ENCODE measurements at regions not wholly inside any gene's neighbourhood (a gene's known extent, or its start where the extent isn't known, plus 50 kb on each side); places are given as distances from the start of the nearest gene placed in this dataset.

DNA sequence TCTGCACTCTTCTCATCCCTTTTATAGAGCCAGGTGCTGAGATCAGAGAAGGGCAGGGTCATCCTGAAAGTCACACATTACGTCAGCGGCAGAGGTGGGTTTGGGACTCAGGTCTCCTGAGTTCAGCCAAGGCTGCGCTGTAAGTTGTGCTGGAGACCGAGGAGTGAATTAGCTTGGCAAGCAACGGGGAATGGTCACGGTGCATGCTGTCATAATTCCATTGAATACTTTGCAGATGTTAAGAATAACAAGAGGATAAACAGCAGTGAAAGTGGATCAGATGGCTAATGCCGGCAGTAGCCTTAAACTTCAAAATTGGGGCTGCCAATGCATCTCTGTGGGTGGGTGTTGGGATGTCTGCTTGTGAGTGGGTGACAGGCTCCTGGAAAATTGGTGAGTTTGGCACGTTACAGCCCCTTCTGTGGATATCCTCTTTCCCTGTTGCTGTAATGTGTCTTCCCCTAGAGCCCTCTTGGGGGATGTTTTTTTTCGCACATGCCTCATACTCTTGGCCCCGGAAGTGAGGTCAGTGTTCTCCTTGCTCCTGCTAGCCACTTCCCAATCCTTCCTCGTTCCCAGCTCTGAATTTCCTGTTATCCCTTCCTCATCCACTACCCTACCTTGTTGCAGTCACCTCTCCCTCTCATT, 287.1 kb upstream of the SRRM4 start:
- Mint-ChIP-seq H3K27ac (no peak overlapping the region), H3K9me3 (ENCODE audit: insufficient read depth) (no peaks in the 10 kb centered on the region), H3K4me1 (no peaks in the 10 kb centered on the region), H3K4me3 (no peak overlapping the region), H3K27me3 (no peaks in the 10 kb centered on the region)
- no peaks in the 10 kb centered on the region for H3K36me3 ChIP-seq (replicated peaks in 1 of 2; ENCODE audit: control extremely low read depth in 1 of 2, control insufficient read depth in 1 of 2, extremely low read depth in 1 of 2, insufficient read depth in 2 of 2, low read length in 1 of 2)
- ATAC-seq (ENCODE audit: low read depth) (no peak), DNase-seq (no peak)
- no peaks in the 10 kb centered on the region for H3K4me1 ChIP-seq (ENCODE audit: control insufficient read depth in 2 of 2, insufficient read depth in 2 of 2, low read length in 2 of 2)
- H3K79me2 ChIP-seq (ENCODE audit: control insufficient read depth, insufficient read depth, low read length): no peaks in the 10 kb centered on the region
- TF ChIP-seq, protein P1, sequence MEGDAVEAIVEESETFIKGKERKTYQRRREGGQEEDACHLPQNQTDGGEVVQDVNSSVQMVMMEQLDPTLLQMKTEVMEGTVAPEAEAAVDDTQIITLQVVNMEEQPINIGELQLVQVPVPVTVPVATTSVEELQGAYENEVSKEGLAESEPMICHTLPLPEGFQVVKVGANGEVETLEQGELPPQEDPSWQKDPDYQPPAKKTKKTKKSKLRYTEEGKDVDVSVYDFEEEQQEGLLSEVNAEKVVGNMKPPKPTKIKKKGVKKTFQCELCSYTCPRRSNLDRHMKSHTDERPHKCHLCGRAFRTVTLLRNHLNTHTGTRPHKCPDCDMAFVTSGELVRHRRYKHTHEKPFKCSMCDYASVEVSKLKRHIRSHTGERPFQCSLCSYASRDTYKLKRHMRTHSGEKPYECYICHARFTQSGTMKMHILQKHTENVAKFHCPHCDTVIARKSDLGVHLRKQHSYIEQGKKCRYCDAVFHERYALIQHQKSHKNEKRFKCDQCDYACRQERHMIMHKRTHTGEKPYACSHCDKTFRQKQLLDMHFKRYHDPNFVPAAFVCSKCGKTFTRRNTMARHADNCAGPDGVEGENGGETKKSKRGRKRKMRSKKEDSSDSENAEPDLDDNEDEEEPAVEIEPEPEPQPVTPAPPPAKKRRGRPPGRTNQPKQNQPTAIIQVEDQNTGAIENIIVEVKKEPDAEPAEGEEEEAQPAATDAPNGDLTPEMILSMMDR (IDR thresholded peaks at IDR 0.05): no peak
- no peak for TF ChIP-seq EZH2 (IDR thresholded peaks at IDR 0.05; ENCODE audit: borderline replicate concordance, insufficient read depth, low read depth, low read length, poor library complexity, severe bottlenecking)
- no peak overlapping the region for H2AFZ ChIP-seq (ENCODE audit: insufficient read depth, low read depth, low read length, poor library complexity, severe bottlenecking)
- intact Hi-C loops (cut with micrococcal nuclease): no loop called here
- WGBS (ENCODE audit: insufficient coverage): 83% methylated on average over 9 of the region's 11 CpGs
- ChIA-PET CTCF (no interaction called here), POLR2A (no interaction called here)
- H3K27ac ChIP-seq (ENCODE audit: low read length in 2 of 2): no peak overlapping the region
- H3K4me2 ChIP-seq (replicated peaks; ENCODE audit: low read depth, low read length, poor library complexity, severe bottlenecking): no peak overlapping the region
- H3K9ac ChIP-seq (ENCODE audit: low read length): no peak overlapping the region
- H3K4me3 ChIP-seq (ENCODE audit: control extremely low read depth in 1 of 5, extremely low read depth in 1 of 5, insufficient read depth in 1 of 5, low read depth in 2 of 5, low read length in 4 of 5): no peak overlapping the region
- no peaks in the 10 kb centered on the region for H3K27me3 ChIP-seq (replicated peaks in 1 of 4; ENCODE audit: control extremely low read depth in 1 of 4, control insufficient read depth in 3 of 4, insufficient read depth in 4 of 4, low read length in 3 of 4)
- H4K20me1 ChIP-seq (ENCODE audit: control insufficient read depth, insufficient read depth, low read length, poor library complexity, severe bottlenecking): no peaks in the 10 kb centered on the region
- no peaks in the 10 kb centered on the region for H3K9me3 ChIP-seq (ENCODE audit: control extremely low read depth in 1 of 3, control insufficient read depth in 2 of 3, insufficient read depth in 1 of 3, low read length in 2 of 3)

DNA sequence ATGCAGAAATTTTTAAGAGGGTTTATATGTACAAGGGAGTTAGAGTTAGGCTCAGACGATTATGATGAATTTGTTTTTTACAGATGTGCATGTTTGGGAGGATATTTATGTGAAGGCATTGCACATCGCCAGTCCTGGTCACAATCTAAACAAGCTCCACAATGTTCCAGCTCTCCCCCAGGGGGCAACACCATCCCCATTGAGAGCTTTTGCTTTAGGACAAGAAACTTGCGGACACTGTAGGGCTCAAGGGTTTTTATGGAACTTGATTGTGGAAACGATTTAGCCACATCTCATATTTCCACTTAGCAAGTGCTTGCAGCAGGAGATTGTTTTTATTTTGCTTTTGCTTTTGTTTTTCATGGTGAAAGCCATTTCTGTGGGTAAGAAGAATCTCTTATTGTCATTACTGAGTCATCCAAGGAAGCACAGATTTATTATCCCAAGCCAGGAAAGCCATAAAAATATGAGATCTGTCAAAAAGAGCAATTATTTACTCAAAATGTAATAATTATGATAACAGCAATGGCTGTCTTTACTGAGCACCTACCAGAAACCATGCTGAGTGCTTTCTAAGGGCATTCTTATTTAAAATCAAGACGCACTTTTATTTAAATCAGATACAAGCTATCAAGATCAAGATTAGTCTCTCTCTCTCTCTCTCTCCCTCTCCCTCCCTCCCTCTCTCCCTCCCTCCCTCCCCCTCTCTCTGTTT, 276.7 kb upstream of the SRRM4 start:
- no peak for DNase-seq
- H3K4me2 ChIP-seq (replicated peaks; ENCODE audit: low read depth, low read length, poor library complexity, severe bottlenecking): no peak overlapping the region
- CTCF ChIA-PET: no interaction called here

More for the DNA sequence above, 276.7 kb upstream of the SRRM4 start:
- Mint-ChIP-seq H3K4me3 (no peak overlapping the region), H3K27ac (no peak overlapping the region), H3K4me1 (no peaks in the 10 kb centered on the region), H3K27me3 (no peaks in the 10 kb centered on the region), H3K9me3 (ENCODE audit: insufficient read depth) (peaks cover 1% of the 10 kb centered on the region)
- Histone ChIP-seq H3K79me2 (ENCODE audit: control insufficient read depth, insufficient read depth, low read length) (no peaks in the 10 kb centered on the region), H4K20me1 (ENCODE audit: control insufficient read depth, insufficient read depth, low read length, poor library complexity, severe bottlenecking) (no peaks in the 10 kb centered on the region), H3K4me3 (ENCODE audit: control extremely low read depth in 1 of 5, extremely low read depth in 1 of 5, insufficient read depth in 1 of 5, low read depth in 2 of 5, low read length in 4 of 5) (no peak overlapping the region), H3K36me3 (replicated peaks in 1 of 2; ENCODE audit: control extremely low read depth in 1 of 2, control insufficient read depth in 1 of 2, extremely low read depth in 1 of 2, insufficient read depth in 2 of 2, low read length in 1 of 2) (no peaks in the 10 kb centered on the region), H2AFZ (ENCODE audit: insufficient read depth, low read depth, low read length, poor library complexity, severe bottlenecking) (no peak overlapping the region), H3K4me1 (ENCODE audit: control insufficient read depth in 2 of 2, insufficient read depth in 2 of 2, low read length in 2 of 2) (no peaks in the 10 kb centered on the region), H3K9ac (ENCODE audit: low read length) (no peak overlapping the region), H3K27ac (ENCODE audit: low read length in 2 of 2) (no peak overlapping the region), H3K27me3 (replicated peaks in 1 of 4; ENCODE audit: control extremely low read depth in 1 of 4, control insufficient read depth in 3 of 4, insufficient read depth in 4 of 4, low read length in 3 of 4) (no peaks in the 10 kb centered on the region), H3K9me3 (ENCODE audit: control extremely low read depth in 1 of 3, control insufficient read depth in 2 of 3, insufficient read depth in 1 of 3, low read length in 2 of 3) (peaks cover 0 to 8% (median 0%) of the 10 kb centered on the region in 3 donors)
- 67% methylated on average over 1 of the region's 5 CpGs for WGBS (ENCODE audit: insufficient coverage)
- POLR2A ChIA-PET: no interaction called here
- intact Hi-C loops (cut with micrococcal nuclease): no loop called here
- TF ChIP-seq, protein P1 (IDR thresholded peaks at IDR 0.05): no peak
- no peak for TF ChIP-seq EZH2 (IDR thresholded peaks at IDR 0.05; ENCODE audit: borderline replicate concordance, insufficient read depth, low read depth, low read length, poor library complexity, severe bottlenecking)
- ATAC-seq (ENCODE audit: low read depth): no peak
